ENCODE measurements at regions not wholly inside any gene's neighbourhood (a gene's known extent, or its start where the extent isn't known, plus 50 kb on each side); places are given as distances from the start of the nearest gene placed in this dataset.

GRCh38 chr14:87178277-87178676 is 814.7 kb downstream of the GALC start:
- H3K4me3 ChIP-seq (ENCODE audit: control insufficient read depth, low read depth, low read length), result no peak overlapping the region
- no peak for DNase-seq (ENCODE audit: low read depth)
- no peak for TF ChIP-seq CTCF (conservative IDR thresholded peaks at IDR 0.05; ENCODE audit: control insufficient read depth, insufficient read depth, low read depth, low read length)

GRCh38 chr14:87175175-87175574 is 817.8 kb downstream of the GALC start:
- no peak for DNase-seq (ENCODE audit: low read depth)
- H3K4me3 ChIP-seq (ENCODE audit: control insufficient read depth, low read depth, low read length), result no peak overlapping the region
- TF ChIP-seq CTCF (conservative IDR thresholded peaks at IDR 0.05; ENCODE audit: control insufficient read depth, insufficient read depth, low read depth, low read length), result no peak

- no peak for DNase-seq (ENCODE audit: low read depth)
- H3K4me3 ChIP-seq (ENCODE audit: control insufficient read depth, low read depth, low read length), result no peak overlapping the region
- TF ChIP-seq CTCF (conservative IDR thresholded peaks at IDR 0.05; ENCODE audit: control insufficient read depth, insufficient read depth, low read depth, low read length), result no peak
Measured at GRCh38 chr14:87171141-87171540, 821.8 kb downstream of the GALC start.

GRCh38 chr14:87170179-87170578 is 822.8 kb downstream of the GALC start:
- TF ChIP-seq CTCF (conservative IDR thresholded peaks at IDR 0.05; ENCODE audit: control insufficient read depth, insufficient read depth, low read depth, low read length), result no peak
- no peak overlapping the region for H3K4me3 ChIP-seq (ENCODE audit: control insufficient read depth, low read depth, low read length)

GRCh38 chr14:87169362-87169761 is 823.6 kb downstream of the GALC start:
- H3K4me3 ChIP-seq (ENCODE audit: control insufficient read depth, low read depth, low read length), result no peak overlapping the region
- DNase-seq (ENCODE audit: low read depth), result no peak
- TF ChIP-seq CTCF (conservative IDR thresholded peaks at IDR 0.05; ENCODE audit: control insufficient read depth, insufficient read depth, low read depth, low read length), result no peak

More at GRCh38 chr14:87170179-87170578, 822.8 kb downstream of the GALC start:
- DNase-seq (ENCODE audit: low read depth), result no peak

- no peak for TF ChIP-seq CTCF (conservative IDR thresholded peaks at IDR 0.05; ENCODE audit: control insufficient read depth, insufficient read depth, low read depth, low read length)
- no peak overlapping the region for H3K4me3 ChIP-seq (ENCODE audit: control insufficient read depth, low read depth, low read length)
- no peak for DNase-seq (ENCODE audit: low read depth)
Measured at GRCh38 chr14:87161502-87161901, 831.5 kb downstream of the GALC start.

- DNase-seq (ENCODE audit: low read depth), result no peak
- H3K4me3 ChIP-seq (ENCODE audit: control insufficient read depth, low read depth, low read length), result no peak overlapping the region
- TF ChIP-seq CTCF (conservative IDR thresholded peaks at IDR 0.05; ENCODE audit: control insufficient read depth, insufficient read depth, low read depth, low read length), result no peak
Measured at GRCh38 chr14:87160989-87161388, 832.0 kb downstream of the GALC start.
